GM19372 (cell line): ENCODE measurements at regions not wholly inside any gene's neighbourhood (a gene's known extent, or its start where the extent isn't known, plus 50 kb on each side); places are given as distances from the start of the nearest gene placed in this dataset.

Experiments
- ATAC-seq: cut with Tn5 transposase; IDR thresholded peaks from one replicate; pipeline ENCODE4 v1.9.1; 2021; ENCODE audit warnings: mild to moderate bottlenecking, low read depth, moderate library complexity; ENCODE audit not compliant: unreplicated experiment

DNA sequence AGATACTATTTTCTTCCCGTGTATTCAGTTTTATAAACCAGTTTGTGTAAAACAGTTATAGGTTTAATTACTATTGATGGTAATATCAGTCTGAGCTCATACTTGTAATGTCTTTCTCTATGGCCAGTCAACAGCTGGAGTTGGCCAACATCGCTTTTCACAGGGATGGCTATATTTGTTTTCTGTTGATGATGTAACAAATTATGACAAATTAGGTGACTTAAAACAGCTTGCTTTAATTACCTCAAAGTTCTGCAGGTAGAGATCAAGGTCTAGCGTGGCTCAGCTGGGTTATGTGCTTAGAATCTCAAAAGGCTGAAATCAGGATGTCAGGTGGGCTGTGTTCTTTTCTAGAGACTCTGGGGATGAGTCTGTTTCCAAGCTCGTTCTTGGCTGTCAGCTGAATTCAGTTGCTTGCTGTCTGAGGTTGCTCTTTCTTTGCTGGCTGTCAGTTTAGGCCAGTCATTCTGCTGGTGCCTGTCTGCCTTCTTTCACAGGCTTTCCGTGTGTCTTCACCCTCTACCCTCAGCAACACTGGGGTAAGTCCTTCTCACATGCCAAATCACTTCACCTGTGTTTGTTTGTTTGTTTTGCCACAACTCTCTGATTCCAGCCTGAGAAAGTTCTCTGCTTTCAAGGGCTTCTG, 370.2 kb upstream of the E2F7 start:
- no peak for ATAC-seq

DNA sequence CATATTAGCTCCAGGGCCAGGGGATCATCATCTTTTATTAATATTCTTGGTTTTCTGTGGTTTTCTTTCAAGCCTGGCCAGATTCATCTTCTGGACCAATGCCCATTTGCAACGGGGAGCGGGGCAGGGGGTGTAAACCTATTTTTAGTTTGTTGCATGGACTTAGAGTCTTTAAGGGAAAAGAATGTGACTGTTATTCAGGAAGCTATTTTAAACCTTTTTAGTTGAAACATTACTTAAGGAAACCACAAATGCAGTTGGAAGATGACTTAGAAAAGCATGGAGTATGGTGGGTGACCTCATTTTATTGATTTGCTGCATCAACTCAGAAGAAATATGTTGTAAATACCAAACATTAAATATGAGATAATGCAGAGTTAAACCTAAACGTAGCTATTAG, 368.4 kb upstream of the E2F7 start:
- no peak for ATAC-seq

DNA sequence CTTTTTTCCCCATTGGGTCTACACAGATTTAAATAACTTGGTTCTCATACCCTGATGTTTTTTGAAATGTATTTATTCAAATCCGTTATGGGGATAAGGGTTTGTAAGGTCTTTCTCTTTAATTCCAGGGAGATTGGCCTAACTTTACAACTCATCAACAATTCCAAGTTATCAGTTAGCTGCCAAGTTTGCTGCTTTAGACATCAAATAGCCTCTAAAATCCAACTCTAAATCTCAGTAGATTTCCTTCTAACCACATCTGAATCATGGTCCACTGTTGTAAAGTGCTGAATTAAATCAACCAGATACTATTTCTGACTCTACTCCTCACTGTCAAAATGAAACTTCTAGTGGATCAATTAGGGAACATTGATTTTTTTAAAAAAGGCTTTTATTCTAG, 364.1 kb upstream of the E2F7 start:
- no peak for ATAC-seq

DNA sequence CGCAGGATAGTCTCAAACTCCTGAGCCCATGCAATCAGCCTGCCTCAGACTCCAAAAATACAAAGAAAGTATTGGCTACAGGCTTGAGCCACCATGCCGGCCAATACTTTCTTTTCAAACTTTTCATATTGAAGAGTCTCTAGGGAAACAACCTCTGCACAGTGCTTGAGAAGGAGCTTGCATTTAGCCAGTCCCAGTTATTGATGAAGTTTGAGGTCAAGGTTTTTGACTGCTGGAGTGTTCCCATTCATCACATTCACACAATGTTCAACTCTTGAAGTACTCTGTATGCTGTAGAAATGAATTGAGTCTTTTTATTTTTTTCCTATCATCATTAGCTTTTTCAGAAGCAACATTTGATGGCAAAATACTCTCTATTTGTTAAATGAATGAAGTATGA, 355.8 kb upstream of the E2F7 start:
- no peak for ATAC-seq

DNA sequence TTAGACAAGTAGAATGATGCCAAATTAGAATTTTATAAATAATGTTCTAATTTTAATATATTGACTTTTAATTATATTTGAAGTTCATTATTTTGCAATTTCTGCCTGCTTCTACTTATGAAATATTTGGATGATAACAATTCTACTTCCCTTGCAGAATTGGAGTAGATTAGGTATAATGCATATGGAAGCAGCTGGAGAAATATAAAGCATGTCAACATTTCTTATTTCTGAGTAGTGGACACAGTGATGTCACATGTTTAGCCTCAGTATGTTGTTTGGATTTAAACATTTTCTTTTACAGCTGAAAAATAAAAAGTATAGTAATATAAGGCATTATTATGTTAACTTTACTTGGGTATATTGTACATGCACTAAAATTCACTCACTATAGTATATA, 344.2 kb upstream of the E2F7 start:
- ATAC-seq: no peak

DNA sequence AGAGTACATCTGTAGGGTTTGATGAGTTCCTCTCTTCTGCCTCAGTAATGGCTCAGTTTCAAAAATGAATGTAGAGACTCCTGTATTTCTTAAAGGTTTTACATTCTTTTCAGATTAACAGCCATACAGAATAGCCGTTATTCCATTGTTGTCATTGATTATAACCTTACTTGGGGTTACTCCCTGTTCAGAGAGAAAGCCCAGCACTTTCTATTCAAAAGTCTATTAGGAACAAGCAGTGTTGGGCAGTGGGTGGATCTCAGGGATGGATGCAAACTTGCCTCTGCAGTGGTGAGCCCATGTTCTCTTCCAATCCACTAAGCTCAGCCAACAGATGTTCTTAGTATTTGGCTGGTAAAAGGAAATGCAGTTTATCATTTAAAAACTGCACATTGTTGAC, 342.6 kb upstream of the E2F7 start:
- ATAC-seq: no peak

DNA sequence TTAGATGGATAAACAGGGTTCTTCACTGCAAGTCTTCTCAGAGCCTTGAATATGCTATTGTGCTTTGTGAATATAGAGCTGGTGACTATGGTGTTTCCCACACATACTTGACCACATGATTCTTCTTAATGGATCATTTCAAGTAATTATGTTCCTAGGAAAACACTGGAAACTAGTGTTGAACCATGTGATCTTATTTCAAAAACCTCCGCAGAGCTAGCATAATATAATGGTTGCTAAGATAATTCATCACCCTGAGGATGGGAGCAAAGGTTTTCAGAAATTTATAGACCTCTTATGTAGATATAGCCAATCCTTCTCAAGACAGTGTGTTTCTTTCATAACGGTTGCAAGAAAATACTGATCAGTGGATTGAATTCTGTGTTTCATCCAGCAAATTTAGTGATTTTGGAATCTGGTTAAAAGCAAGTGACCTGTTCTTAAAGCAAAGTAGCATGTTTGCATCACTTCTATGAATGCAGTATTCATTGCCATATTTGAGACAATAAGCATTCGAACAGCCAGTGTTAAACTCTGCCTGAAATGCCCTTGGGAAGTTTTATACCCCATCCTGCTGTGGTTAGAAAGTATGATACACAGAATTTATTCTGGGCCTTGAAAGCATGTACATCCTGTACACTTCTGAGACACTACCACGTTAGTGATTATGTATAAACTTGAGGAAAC, 341.0 kb upstream of the E2F7 start:
- ATAC-seq: no peak

DNA sequence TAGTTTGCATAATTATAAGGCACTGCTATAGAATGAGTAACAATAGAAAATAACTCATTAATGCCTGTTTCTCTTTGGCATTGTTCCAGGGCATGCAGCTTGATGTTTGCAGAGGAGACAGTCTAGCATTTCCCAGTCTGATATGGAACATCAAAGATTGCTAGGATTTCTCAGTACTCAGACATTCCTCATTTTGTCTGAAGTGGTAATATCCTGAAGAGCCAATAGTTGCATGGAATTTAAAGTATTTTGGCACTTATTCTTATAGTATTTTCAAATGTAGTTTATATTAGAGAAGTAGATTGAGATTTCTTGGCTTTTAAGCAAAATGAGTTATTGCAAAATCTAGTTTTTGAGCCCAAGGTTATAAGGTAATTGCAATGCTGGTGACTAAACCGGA, 337.3 kb upstream of the E2F7 start:
- no peak for ATAC-seq

DNA sequence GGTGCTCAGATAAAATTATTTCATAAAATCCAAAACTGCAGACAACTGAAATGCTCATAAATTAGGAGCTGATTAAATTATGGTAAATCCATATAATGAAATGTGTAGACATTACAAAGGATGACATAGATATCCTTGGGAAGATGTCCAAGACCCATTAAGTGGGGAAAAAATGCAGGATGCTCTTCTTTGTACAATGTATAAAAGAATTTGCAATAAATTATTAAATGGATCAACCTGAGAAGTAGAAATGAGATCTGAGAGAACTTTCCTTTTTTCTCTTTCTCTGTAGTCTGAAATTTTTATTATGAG, 336.4 kb upstream of the E2F7 start:
- no peak for ATAC-seq

DNA sequence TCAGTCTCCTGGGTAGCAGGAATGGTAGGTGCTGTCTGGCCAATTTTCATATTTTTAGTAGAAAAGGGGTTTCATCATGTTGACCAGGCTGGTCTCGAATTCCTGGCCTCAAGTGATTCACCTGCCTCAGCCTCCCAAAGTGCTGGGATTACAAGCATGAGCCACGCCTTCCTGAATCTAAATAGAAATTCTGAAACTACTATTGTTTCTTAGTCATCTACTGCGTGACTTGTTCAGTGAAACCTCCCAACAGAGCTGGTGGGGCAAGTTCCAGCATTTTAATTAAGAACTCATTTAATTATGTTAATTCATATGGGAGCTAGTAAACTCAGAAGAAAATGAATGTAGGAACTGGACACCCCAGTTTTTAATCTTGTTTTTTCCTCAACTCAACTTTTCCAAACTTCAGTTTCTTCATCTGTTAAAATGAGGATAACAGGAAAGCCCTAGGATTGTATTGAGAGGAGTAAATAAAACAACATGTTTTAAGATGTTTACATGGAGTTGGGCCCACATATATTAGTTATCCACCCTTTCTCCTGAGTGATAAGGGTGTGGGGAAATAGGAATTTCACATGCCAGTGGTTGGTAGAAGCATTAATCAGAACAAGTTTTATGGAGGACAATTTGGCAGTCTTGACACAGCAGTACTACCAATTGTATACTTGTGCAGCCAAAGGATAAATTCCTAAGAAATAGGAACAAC, 335.8 kb upstream of the E2F7 start:
- ATAC-seq: no peak

DNA sequence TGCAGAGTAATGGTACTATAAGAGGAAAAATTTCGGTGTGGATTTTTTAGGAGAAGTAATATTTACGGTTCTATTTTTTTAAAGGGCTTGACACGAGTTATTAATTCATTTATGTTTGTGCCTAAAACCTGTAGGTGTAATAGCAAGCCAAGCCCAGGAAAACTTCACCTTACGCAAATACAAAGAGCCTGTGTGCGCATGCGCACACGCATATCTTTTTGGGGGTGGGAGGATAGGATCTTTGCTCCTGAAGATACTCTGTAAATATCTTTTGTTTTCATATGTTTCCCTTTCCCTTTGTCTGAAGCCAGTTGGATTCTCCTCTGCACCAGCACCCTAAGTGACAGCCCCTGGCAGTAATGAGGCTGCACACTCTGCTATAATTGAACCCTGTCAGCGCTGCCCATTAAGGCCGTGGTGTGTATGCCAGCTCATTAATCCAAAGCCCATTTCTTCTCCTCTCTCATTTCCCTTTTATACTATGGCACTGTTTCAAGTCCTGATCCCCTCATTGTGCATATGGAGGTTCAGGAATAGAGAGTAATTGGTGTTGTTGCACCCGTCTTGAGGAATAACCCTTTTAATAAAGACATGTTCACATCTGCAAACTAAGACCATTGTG, 327.2 kb upstream of the E2F7 start:
- ATAC-seq: no peak

DNA sequence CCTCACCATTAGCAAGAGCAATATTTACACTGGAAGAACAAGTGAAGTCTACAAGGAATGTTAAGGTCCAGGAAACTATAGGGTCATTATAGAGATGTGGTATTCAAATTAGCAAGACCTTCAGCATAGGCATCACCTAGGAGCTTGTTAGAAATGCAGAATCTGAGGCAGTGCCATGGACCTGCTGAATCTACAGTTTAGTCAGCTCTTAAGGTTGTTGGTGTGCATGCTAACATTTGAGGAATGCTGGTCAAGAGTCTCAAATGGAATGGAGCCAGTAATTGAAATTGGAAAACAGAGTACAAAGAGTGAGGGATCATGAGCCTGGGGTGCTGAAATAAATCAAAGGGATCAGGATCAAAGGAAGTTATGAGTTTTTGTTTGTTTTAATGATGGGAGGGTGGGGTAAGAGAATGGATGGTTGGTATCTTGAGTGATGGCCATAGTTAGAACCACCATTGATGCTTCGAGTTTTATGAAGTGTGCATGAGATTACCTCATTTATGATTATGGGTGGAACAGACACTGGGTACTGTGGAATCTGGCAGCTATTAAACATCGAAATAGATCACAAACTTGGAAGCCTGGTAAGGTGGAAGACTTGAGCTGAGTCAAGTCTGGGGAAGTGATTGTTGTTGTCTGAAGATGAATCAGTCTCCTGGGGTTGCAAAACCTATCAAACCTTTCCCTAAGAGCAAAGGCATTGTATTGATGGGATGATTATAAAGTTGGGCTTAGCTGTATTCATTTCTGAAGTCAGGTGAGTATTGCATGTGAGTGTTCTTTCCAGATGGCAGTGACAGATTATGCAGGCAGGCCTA, 323.3 kb upstream of the E2F7 start:
- ATAC-seq: no peak

DNA sequence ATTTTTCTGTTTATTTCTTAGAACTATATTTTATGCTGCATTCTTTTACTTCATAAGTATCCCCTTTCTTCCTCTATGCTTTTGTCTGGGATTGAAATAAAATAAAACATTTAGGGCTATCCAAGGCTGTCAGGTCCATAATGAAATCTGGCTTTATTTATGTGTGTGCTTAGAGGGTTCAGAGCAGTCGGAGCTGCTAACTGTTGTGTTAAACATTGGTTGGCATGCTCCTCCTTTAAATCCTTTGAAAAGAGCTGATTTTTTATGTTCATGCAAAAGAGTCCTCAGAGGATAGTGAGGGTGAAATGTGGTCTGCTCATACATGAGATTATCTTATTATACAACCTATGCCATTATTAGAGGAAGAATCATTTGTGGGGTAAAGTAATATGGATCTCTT, 322.3 kb upstream of the E2F7 start:
- ATAC-seq: no peak

DNA sequence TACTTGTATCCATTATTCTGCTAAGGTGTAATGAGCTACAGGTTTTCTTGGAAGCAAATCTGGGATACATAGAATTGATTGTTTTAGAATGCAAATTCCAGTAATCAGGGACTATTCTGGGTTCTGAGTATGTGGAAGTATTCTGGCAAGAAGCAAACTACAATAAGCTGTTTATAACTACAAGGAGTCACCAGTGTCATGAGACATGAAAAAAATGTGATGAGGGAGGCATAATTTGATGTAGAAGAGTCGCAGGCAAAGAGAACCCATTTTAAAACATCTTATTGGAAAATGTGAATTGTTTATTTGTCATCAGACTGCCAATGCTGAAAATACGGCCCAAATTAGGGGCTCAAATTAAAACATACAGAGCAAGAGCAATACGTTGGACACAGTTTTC, 321.8 kb upstream of the E2F7 start:
- ATAC-seq: no peak

DNA sequence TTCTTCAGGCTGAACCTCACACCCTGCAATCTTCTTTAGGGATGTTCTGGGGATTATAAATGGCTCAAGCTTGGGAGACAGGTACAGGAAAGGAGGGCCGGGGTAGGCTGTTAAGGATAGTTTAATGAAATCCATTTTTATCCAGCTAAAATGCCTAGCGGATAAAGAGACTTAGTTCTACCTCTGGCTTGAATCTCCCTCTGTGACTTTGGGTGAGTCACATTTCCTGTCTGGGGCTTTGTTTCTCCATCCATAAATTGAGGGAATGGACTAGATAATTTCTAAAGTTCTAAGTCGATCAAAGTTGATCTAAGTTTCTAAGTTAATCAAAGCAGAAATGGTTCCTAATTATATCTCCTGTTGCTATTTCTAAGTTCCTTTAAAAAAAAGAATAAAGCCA, 319.6 kb upstream of the E2F7 start:
- ATAC-seq: no peak

DNA sequence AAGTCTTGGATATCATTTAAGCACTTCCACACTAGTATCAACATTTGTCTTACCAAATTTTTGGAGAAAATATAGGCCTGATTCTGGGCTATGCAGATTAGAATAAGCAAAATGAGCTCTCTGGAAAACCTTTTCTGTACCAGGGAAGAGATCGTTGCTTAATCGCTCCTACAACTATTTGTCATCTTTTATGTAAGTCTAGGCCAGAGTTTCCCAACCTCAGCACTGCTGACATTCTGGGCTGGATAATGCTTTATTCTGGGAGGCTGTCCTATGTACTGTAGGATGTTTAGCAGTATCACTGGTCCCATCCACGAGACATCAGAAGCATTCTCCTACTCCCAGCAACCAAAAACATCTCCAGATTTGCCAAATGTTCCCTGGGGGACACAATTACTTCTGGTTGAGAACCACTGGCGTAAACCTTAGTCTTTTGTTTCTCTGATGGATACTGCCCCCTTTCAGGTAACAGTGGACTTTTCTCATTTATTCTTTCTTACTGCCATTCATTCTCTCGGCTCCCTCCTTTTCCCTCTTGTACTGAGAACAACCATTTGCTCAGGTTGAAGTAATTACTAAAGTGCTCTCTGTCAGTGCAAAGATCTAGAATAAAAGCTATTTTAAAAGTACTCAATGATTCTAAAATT, 316.9 kb upstream of the E2F7 start:
- no peak for ATAC-seq

DNA sequence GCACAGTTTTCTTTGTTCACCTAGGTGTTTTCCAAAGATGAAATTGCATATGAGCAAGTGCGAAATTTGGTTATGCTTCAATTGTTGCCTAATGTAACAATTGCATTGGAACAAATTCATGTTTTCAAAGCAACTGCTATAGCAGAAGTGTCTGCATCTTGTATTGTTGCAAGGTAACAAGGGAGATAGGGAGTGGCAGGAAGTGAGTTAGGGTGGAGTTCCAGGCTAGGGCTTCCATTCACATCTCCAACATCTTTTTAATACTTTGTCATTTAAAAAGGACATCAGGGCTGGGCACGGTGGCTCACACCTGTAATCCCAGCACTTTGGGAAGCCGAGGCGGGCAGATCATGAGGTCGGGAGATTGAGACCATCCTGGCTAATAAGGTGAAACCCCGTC, 312.3 kb upstream of the E2F7 start:
- ATAC-seq: no peak

DNA sequence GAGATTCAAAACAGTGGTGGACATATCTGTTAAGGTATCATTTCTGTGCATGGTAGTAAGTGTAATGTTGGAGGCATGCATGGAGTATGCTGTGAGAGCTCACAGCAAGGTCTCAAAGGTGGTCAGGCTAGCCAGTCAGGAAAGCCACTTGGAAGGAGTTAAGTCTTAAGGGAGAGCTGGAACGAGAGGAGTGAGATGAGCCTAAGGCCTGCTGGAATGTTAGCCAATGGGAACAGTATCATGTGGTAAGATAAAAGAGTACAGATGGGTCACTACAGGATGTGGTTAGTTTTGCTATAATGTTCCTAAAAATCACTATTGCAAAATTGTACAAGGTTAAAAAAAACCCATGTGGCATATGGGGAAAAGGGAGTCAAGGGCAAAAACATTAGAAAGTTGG, 311.7 kb upstream of the E2F7 start:
- no peak for ATAC-seq

DNA sequence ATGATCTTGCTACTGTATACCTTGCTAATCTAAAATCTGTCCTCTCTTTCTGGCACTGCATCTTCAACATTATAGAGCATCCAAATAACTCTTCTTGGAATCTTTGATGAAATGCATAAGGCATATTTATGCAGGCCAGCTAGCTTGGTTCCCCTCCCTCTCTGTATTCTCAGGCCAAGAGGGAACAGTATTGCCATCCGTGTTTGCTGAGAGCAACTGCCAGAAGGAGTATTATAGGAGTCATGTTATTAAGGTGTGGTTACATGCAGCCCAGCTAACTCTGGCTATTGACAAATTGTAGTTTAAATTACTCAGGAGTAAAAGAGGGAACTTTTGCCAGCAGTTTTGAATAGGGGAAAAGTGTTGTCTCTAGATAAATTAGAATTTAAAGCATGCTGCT, 309.3 kb upstream of the E2F7 start:
- no peak for ATAC-seq

DNA sequence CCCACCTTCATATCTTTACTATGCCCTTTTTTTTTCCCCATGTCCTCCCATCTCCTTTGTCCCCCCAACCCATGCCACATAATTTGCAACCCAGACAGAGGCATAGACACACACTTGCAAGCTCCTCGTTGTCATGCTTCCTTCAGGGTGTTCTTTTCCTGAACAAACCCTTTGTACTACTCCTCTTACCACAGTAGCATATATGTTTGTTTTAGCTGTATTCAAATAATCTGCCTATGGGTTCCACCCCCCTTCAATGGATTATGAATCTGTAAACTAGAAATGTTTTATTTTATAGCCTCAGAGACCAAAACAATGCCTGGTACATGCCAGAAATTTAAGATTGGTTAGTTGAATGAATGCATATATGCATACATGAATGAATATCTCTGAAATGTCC, 307.1 kb upstream of the E2F7 start:
- ATAC-seq: no peak
